Stimulated activated CD4-positive, alpha-beta T cell treated with anti-CD3 and anti-CD28 coated beads, Interleukin-1b, Interleukin-23, amount 100 ng/mL, for 24 hours (primary cell): ENCODE measurements at regions not wholly inside any gene's neighbourhood (a gene's known extent, or its start where the extent isn't known, plus 50 kb on each side); places are given as distances from the start of the nearest gene placed in this dataset.
"Not testable (repeated sequence)": the region's sequence is repeated elsewhere in the genome, so short reads cannot be mapped to it uniquely, and the experiment has no call there.

ENCODE experiments used
- DNase-seq, 4 experiments: peaks; one replicate each; pipeline ENCODE4 v3.0.0-alpha.2; 2020; ENCODE audit warnings: low read depth in 4 of 4, low spot score in 1 of 4

DNA sequence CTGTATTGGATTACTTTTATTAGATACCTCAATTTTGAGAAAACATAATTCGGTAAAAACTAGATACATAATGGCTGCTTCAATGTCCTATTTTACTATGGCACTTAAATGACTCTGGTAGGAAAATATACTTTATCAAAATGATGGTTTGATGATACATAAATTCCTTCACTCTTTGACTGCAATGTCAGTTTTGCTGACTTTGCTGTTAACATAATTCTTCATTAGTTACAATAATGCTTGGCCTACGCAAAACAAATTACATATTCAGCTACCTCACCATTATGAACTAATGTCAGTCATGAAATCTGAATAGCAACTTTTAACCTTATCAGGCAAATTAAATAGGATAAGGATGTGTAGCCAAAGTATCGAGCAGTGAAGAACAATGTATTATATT, 1364.7 kb downstream of the KCNT2 start:
- no peak for DNase-seq

DNA sequence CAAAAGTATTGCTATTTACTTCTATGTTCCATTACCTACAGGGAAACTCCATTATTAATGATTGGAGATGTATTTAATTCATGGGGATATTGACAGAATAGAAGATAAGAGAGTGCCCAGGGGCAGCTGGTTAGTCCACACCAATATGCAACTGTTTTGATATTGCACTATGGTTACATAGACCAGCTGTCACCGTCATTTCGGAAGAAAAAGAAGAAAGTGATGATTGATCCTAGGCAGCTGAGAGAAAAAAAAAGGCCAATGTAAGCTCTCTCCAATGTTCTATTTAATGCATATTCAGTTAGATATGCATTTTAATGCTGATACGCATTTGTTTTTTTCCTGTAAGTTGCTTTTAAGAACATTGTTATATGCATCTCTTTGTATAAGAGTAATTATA, 1367.2 kb downstream of the KCNT2 start:
- DNase-seq: no peak

DNA sequence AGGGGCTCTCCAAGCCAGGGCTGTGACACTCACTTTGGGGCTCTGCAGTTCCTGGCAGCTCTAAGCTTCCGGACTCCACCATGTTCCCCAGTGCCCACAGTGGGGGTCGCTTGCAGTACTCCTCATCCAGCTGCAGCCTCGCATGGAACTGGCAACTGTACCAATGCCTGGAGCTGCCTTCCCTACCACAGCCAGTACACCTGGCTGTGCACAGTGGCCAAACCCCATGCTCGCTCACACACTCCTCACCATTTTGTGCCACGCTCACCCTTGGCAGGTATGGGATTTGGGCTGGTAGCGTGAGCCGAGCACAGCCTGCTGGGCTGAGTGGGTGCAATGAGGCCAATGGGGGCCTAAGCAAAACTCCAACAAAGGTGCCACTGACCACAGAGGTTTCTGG, 1369.9 kb downstream of the KCNT2 start:
- DNase-seq: no peak

DNA sequence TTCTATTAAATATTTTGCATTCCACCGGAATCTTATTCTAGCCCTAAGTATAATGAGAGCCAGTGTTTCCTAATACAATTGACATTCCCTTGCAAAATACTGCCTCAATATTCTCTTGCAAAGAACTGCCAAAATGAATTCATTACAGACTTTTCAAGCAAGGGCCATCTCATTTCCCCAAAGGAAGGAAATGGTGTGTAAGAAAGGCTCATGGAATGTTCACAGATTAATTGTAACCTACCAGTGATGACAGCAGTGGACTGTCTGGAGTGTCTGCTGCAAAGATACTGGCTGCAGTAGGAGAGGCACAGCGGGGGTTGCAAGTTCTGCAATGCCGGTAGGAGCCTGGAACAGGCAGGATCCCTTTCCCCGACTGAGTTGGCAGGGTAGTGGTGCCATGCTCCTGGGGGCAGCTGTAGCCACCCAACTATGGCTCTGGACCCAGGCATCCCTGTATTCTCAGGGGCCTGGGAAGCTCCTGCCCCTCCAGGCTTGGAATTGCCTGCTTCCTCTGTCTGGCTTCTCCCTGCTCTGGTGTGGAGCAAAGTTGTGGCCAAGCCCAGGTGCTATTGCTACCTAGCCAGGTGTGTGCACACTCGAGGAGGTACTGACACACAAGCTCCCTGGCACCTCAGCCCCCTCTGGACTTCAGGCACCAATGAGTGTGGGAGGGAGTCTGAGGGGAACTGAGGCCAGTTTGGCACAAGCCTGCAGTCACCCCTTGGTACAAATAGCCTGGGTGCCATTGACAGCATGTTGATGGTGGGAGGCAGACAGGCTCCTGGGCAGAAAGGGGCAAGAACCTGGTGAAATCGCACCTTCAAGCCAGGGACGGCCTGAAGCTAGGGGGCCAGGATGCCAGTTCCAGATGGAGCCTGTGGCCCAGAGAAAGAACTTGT, 1371.0 kb downstream of the KCNT2 start:
- DNase-seq: no peak

DNA sequence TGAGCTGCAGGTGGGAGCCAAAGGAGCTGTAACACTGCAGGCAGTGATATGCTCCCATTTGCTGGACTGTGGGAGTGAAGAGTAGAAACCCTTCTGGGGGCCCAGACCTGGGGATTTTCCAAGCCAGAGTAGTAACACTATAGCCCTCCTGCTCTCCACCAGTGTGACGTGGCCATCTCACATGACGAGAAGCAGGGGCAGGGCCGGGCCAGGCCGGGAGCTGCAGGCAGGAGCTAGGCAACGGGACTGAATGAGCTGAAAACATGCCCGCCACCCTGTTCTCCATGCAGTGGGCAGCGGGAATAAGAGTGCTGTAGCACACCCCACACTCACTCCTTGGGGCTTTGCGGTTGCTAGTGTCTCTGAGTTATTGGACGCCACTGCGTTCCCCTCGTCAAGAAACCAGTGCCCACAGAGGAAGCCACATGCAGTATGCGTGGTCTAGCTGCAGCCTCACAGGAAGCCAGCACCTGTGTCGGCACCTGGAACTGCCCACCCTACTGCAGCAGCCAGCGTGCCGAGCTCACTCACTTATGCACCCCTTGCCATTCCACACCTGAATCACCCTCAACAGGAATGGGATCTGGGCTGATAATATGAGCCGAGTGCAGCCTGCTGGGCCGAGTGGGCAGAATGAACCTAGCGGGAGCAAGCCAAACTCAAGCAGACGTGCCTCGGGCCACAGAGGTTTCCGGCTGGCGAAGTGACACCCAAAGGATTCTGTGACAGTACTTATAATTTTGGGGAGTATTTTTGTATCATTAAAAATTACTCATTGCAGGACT, 1389.6 kb downstream of the KCNT2 start:
- DNase-seq: no peak

DNA sequence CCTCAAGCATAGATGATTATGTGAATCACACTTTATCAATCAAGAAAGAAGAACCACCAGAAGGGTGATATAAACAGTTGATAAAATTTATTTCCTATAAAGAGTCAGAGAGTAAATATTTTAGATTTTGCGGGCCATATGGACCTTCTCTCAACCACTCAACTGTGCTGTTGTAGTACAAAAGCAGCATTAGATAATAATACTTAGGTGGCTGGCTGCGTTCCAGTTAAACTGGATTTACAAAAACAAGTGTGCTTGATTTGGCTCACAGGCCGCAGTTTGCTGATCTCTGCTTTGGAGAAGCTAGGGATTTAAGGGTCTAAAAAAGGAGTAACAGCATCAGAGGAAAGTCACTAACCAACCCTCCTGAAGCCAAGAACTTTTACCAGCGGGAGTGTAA, 1406.0 kb downstream of the KCNT2 start:
- DNase-seq: no peak

DNA sequence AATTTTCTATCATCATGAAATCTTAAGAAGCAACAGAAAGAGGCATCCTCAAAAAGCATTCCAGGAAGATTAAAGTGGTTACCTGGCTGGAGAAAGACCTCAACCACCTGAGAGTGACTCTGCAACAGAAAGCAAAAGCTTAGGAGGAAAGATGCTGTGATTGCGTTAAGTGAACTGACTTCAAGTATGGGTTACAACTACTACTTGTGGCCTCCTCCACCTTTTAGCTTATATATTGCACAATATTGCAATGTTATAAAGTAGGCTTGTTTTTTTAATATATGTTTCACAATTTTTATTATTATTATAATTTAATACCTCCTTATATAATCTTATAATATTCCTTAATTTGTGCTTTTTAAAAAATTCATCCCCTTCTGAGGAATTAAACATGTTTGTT, 1407.5 kb downstream of the KCNT2 start:
- DNase-seq: no peak

DNA sequence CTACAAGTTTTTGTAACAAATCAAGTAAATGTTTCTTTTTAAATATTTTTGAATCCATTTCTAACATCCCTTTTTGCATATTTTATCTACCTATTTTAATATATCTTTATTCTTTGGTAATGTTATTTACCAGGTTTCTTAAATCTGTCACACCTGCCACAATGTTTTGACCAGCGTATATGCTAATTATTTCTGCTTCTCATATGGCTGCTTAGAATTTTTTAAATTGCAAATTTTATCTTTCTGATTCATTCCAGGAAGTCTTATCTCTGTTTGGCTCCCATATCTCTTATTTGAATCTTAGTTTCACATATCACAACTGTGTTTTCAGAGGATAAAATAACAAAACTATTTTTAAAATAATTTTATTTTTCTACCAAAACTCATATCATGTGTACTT, 1411.1 kb downstream of the KCNT2 start:
- no peak for DNase-seq

DNA sequence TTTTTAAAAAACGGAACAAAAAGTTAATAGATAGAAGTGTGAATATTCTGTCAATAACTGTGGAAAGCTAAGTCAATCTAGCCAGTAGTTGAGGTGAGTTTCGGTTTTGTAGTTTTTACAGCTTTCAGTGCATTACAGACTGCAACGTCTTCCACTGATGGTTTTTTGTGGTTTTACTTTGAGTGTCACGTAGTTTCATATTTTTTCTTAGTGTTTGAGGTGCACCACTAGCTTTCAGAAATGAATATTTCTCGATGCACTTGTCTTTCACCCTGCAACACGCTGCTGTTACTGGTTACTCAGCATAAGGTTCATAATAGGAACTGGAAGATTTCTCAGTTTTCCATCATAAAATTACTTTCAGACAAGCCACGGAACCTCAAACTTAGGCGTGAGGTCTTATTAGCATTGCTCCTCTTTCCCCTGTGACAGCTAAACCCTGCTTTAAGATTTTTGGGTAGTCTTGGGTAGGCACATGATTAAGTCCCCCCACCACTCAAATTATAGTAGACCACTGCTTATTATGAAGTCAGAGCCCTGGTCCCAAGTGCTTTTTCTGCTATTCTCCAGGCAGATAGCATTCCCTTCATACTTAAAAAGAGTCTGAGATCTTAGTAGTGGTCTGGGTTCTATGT, 1412.7 kb downstream of the KCNT2 start:
- no peak for DNase-seq

DNA sequence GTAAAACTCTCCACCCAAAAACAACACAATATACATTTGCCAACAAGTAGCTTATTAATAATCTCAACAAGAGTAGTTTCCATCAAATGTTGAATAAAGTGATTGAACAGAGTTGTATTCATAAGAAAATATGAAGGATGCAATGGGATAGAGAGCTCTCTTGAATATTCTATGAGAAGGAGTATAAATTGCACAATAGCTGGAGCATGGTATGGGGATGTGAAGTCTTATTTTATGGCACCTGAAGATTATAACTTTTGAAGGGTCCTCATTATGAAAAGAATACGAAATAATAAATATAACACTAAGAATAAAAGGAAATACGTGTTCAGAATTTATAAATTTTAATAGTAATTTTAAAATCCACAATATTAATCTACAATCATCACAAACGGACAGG, 1415.1 kb downstream of the KCNT2 start:
- DNase-seq: no peak

DNA sequence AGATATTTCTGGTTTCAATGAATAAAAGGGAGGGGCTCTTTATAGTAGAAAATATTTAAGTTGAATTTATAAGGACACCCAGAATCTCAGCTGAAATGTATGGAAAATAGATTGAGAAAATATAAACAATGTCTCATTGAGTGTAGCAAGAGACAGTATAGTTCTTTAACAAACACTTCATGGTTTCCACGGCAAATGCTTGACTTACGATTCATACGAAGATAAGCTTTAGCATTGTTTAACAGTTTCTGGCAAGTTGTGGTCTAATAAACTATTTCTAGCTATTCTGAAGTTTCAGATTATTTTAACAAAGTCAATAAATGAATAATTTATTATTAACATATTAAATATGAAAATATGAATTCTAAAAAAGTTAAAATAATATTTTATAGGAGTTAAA, 1419.4 kb downstream of the KCNT2 start:
- no peak for DNase-seq

DNA sequence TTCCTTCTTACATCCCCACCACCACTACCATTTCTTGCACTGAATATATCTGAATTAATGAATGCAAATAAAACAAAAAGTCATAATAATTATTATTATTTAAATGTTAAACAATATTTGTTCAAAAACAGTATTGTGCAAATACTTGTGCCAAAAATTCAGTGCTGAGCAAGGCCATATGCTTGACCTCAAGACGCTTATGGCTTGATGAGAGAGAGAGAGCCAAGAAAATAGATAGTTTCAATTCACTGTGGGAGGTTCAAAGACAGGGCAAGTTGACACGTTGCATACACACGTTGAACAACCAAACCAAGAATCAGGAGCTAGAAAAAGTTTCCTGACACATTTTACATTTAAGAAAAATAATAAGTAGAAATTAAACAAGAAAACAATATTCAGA, 1421.7 kb downstream of the KCNT2 start:
- DNase-seq: no peak

DNA sequence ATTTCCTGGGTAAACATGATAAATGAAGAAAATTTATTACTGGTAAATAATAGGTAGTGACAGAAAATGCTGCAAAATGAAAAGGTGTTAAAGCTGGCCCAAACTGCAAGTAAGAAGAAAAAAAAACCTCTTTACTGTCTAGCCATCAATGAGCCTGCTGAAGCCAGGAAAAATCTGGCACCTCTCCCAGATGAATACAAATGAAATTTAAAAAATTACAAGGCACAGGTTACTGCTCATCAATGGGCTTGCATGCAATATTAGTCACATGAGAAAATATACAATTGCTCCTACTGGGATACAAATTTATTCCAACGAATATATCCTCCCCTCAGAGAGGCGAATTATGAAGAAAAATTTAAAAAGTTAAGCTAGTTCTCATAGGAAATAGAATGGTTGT, 1422.5 kb downstream of the KCNT2 start:
- DNase-seq: no peak

DNA sequence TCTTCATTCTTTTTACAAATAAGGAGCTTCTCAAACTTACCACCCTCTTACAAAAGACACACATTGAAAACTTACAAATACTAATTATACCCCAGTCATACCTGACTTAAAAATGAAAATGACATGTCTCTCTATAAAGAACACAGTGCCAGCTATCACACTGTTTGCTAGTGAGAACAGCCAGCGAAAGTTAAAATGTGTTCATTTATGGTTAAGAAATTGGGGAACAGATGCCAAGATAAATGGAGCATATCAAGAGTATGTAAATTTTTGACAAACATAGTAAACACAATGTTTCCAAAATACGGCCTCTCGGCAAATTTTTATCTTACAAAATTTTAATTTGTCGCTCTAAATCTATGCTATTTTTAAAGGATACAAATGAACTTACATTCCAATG, 1422.9 kb downstream of the KCNT2 start:
- DNase-seq: no peak

DNA sequence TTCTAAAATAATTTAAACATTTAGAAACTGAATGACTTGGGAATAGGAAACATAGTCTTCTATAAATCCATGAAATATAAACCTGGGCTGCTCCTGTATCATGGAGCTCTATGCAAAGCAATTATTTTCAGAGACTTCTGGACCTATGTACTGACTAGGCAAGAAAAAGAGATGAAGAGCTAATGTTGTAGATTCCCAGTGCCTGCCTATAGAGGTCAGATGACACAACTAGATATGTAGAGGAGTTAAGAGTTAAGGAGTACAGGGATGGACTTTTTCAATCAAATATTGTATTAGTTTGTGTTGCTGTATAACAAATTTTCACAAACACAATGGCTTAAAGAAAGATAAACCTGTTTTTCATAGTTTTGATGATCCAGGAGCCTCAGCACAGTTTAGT, 1434.5 kb downstream of the KCNT2 start:
- no peak for DNase-seq

DNA sequence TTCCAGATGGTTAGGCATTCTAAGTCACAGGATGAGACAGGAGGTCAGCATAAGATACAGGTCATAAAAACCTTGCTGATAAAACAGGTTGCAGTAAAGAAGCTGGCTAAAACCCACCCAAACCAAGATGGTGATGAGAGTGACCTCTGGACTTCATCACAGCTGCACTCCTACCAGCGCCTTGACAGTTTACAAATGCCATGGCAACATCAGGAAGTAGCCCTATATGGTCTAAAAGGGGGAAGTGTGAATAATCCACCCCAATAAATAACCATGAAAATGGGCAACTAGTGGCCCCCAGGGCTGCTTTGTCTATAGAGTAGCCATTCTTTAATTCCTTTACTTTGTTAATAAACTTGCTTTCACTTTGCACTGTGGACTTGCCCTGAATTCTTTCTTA, 1448.4 kb downstream of the KCNT2 start:
- DNase-seq: not testable (repeated sequence)

DNA sequence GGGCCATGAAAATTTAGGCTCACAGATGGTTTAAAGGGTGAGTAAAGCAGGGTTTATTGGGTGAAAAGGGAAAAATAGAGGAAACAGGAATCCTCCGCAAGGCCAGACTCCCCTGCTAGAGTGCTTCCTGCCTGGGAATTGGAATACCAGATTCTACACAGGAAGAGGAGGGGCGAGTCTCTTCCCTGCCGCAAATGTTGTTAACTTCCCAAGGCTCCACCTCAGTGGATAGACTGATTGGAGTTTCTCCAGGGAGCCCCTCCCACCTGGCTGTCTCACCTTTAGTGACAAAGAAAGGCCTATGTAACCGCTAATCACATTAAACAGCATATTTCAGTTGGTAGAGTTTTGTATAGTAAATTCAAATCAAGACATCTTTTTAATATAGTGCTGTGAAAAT, 1450.1 kb downstream of the KCNT2 start:
- no peak for DNase-seq

DNA sequence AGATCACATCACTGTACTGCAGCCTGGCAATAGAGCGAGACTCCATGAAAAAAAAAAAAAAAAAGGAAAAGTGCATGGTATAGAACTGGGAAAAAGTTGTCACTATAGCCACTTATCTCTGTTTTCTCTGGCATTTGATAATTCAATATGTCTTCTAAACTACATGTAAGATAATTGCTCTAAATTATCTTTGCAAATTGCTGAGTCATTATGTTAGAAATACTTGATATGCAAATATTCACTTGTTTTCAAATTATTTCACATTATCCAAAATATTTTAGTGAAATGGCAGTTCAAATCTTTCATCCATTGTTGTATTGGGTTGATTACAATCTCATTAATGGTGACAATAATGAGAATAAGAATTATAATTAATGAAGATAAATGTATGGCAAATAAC, 1455.1 kb downstream of the KCNT2 start:
- no peak for DNase-seq

DNA sequence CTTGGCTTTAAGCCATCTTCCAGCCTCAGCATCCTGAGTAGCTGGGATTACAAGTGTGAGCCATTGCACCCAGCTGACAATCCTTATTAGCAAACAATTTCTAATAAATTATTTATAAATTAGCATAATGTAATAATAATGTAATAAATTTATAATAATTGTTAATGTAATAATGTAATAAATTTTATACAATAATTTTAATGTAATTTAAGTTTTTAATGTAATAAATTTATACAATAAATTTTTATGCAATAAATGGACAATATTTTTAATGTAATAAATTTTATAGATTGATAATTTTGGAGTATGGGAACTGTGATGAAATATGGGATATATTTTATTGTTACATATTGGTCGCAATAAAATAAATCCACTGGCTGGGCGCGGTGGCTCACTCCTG, 1457.5 kb downstream of the KCNT2 start:
- DNase-seq: no peak

DNA sequence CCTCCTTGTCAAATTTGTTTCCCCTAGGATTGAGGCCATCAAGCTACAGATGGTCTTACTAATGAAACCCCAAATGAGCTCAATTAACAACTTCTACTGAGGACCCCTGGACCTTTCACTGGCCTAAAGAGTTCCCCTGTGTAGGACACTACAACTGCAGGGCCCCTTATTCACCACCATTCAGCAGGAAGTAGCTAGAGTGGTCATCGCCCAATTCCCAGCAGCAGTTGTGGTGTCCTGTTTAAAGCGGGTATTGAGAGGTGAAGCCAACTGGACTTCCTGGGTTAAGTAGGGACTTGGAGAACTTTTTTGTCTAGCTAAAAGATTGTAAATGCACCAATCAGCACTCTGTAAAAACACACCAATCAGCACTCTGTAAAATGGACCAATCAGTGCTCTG, 1466.9 kb downstream of the KCNT2 start:
- DNase-seq: no peak

DNA sequence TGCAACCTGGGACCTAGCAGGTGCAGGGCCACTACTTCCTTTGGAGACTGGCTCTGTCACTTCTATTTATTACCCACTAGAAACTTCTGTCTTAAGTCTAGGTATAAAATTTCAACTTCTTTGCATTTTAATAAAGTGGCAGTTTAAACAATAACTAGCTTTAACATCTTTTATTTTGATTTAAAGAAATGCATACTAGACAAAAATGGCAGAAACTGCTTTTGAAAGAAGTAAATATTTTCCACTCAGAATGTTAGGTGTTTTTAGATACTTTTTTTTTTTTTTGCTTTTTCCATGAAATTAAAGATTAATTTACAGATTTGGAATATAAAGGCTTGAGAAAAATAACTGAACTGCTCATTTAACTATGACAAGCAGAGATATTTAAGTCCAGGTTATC, 1477.6 kb downstream of the KCNT2 start:
- no peak for DNase-seq

DNA sequence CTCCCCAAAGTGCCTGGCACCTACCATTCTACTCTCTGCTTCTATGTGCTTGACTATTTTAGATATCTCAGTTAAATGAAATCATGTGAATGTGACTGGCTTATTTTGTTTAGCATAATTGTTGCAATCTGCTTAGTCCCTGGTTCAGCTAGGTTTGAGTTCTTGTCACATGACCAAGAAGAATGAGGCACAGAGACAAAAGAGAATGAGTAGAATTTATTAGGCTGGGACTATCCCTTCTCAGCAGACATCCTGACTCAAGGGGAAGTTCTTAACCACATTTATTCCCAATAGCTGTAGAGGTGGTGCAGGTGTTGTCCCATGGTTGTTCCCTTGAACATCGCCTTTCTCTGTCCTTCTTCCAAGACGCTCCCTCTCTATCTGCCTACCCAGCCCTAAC, 1485.7 kb downstream of the KCNT2 start:
- DNase-seq: no peak
